Keratinocyte (primary cell): ENCODE measurements at regions not wholly inside any gene's neighbourhood (a gene's known extent, or its start where the extent isn't known, plus 50 kb on each side); places are given as distances from the start of the nearest gene placed in this dataset.

Source experiments
- CTCF ChIP-seq, 3 experiments: IDR thresholded peaks in 1 of 3; conservative IDR thresholded peaks in 1 of 3; optimal IDR thresholded peaks in 1 of 3; 2 replicates in 2 of 3; 3 replicates in 1 of 3; pipeline versions ENCODE3 to v1.5.1; 2011; ENCODE audit warnings: low read length in 3 of 3, mild to moderate bottlenecking in 3 of 3, moderate library complexity in 2 of 3, control low read depth in 1 of 3, inconsistent platforms in 1 of 3; ENCODE audit not compliant: insufficient read depth in 2 of 3; ENCODE audit errors: extremely low read depth in 1 of 3
- EZH2 ChIP-seq: IDR thresholded peaks from one replicate; pipeline ENCODE4 v1.6.1; 2012; ENCODE audit warnings: inconsistent platforms, mild to moderate bottlenecking, low read length, moderate library complexity

- TF ChIP-seq CTCF (optimal IDR thresholded peaks at IDR 0.05 in 1 of 3, IDR thresholded peaks at IDR 0.05 in 1 of 3, conservative IDR thresholded peaks at IDR 0.05 in 1 of 3; ENCODE audit: extremely low read depth in 1 of 3, insufficient read depth in 2 of 3, low read length in 3 of 3) = no peak
- no peak for TF ChIP-seq EZH2
Observed at GRCh38 chr7:68770649-68771048, 827.6 kb upstream of the AUTS2 start.
